SK-N-SH (cell line): ENCODE measurements at regions not wholly inside any gene's neighbourhood (a gene's known extent, or its start where the extent isn't known, plus 50 kb on each side); places are given as distances from the start of the nearest gene placed in this dataset.

ENCODE experiments used
- EZH2phosphoT487 ChIP-seq: fragments of 200-600 bp; sonication (generic); IDR thresholded peaks from 2 replicates; pipeline ENCODE4 v1.6.1; 2017; ENCODE audit warnings: low read depth, mixed run types, mild to moderate bottlenecking, antibody characterized with exemption, moderate library complexity, borderline replicate concordance
- POLR2AphosphoS5 ChIP-seq: IDR thresholded peaks from 2 replicates; pipeline ENCODE4 v1.6.1; 2012; ENCODE audit warnings: low read depth, low read length
- RAD21 ChIP-seq: IDR thresholded peaks from 2 replicates; pipeline ENCODE4 v1.6.1; 2012; ENCODE audit warnings: mild to moderate bottlenecking, low read length
- RCOR1 ChIP-seq: fragments of 150-350 bp; IDR thresholded peaks from 2 replicates; pipeline ENCODE4 v1.6.1; 2017; ENCODE audit warnings: antibody characterized with exemption, low read length
- TF ChIP-seq, protein P1 (sequence below): fragments of 200-600 bp; sonication (generic); IDR thresholded peaks from 2 replicates; pipeline ENCODE4 v1.6.1; 2017; ENCODE audit warnings: antibody characterized with exemption, mild to moderate bottlenecking, moderate library complexity
- TF ChIP-seq, protein P2 (sequence below): IDR thresholded peaks from 2 replicates; pipeline ENCODE4 v1.4.0; 2012; ENCODE audit warnings: low read depth

GRCh38 chr6:140091895-140092294 lies 717.4 kb upstream of the CITED2 start:
- TF ChIP-seq EZH2phosphoT487 (no peak), RCOR1 (no peak), RAD21 (no peak), POLR2AphosphoS5 (no peak)
- TF ChIP-seq, protein P1, sequence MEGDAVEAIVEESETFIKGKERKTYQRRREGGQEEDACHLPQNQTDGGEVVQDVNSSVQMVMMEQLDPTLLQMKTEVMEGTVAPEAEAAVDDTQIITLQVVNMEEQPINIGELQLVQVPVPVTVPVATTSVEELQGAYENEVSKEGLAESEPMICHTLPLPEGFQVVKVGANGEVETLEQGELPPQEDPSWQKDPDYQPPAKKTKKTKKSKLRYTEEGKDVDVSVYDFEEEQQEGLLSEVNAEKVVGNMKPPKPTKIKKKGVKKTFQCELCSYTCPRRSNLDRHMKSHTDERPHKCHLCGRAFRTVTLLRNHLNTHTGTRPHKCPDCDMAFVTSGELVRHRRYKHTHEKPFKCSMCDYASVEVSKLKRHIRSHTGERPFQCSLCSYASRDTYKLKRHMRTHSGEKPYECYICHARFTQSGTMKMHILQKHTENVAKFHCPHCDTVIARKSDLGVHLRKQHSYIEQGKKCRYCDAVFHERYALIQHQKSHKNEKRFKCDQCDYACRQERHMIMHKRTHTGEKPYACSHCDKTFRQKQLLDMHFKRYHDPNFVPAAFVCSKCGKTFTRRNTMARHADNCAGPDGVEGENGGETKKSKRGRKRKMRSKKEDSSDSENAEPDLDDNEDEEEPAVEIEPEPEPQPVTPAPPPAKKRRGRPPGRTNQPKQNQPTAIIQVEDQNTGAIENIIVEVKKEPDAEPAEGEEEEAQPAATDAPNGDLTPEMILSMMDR, result no peak
- TF ChIP-seq, protein P2, sequence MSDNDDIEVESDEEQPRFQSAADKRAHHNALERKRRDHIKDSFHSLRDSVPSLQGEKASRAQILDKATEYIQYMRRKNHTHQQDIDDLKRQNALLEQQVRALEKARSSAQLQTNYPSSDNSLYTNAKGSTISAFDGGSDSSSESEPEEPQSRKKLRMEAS, result no peak
